ENCODE measurements at regions not wholly inside any gene's neighbourhood (a gene's known extent, or its start where the extent isn't known, plus 50 kb on each side); places are given as distances from the start of the nearest gene placed in this dataset.

- Mint-ChIP-seq H3K36me3 (ENCODE audit: low read depth) (no peaks in the 10 kb centered on the region), H3K27me3 (ENCODE audit: low read depth) (no peaks in the 10 kb centered on the region), H3K4me3 (no peak overlapping the region), H3K4me1 (peaks cover 12% of the 10 kb centered on the region), H3K9me3 (peaks cover 6% of the 10 kb centered on the region), H3K27ac (no peak overlapping the region)
- TF ChIP-seq, protein P1, sequence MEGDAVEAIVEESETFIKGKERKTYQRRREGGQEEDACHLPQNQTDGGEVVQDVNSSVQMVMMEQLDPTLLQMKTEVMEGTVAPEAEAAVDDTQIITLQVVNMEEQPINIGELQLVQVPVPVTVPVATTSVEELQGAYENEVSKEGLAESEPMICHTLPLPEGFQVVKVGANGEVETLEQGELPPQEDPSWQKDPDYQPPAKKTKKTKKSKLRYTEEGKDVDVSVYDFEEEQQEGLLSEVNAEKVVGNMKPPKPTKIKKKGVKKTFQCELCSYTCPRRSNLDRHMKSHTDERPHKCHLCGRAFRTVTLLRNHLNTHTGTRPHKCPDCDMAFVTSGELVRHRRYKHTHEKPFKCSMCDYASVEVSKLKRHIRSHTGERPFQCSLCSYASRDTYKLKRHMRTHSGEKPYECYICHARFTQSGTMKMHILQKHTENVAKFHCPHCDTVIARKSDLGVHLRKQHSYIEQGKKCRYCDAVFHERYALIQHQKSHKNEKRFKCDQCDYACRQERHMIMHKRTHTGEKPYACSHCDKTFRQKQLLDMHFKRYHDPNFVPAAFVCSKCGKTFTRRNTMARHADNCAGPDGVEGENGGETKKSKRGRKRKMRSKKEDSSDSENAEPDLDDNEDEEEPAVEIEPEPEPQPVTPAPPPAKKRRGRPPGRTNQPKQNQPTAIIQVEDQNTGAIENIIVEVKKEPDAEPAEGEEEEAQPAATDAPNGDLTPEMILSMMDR (IDR thresholded peaks at IDR 0.05; ENCODE audit: unreplicated experiment in 3 of 3): no peak
These were observed 163.0 kb upstream of the TSC22D1 start for GRCh38 chr13:44739120-44739519.

GRCh38 chr13:44738463-44738862 lies 162.3 kb upstream of the TSC22D1 start:
- H3K9me3 Mint-ChIP-seq: peaks cover under 1% of the 10 kb centered on the region
- H3K27me3 Mint-ChIP-seq (ENCODE audit: low read depth): no peaks in the 10 kb centered on the region
- H3K4me1 Mint-ChIP-seq: peaks cover 12% of the 10 kb centered on the region
- TF ChIP-seq, protein P1 (IDR thresholded peaks at IDR 0.05; ENCODE audit: unreplicated experiment in 3 of 3): no peak
- no peak overlapping the region for H3K4me3 Mint-ChIP-seq
- no peak overlapping the region for H3K27ac Mint-ChIP-seq
- H3K36me3 Mint-ChIP-seq (ENCODE audit: low read depth): no peaks in the 10 kb centered on the region

- Mint-ChIP-seq H3K9me3 (no peaks in the 10 kb centered on the region), H3K4me1 (peaks cover 12% of the 10 kb centered on the region), H3K27ac (no peak overlapping the region), H3K36me3 (ENCODE audit: low read depth) (no peaks in the 10 kb centered on the region), H3K4me3 (no peak overlapping the region), H3K27me3 (ENCODE audit: low read depth) (no peaks in the 10 kb centered on the region)
- TF ChIP-seq, protein P1 (IDR thresholded peaks at IDR 0.05; ENCODE audit: unreplicated experiment in 3 of 3): no peak
These were observed 159.7 kb upstream of the TSC22D1 start for GRCh38 chr13:44735806-44736205.

DNA sequence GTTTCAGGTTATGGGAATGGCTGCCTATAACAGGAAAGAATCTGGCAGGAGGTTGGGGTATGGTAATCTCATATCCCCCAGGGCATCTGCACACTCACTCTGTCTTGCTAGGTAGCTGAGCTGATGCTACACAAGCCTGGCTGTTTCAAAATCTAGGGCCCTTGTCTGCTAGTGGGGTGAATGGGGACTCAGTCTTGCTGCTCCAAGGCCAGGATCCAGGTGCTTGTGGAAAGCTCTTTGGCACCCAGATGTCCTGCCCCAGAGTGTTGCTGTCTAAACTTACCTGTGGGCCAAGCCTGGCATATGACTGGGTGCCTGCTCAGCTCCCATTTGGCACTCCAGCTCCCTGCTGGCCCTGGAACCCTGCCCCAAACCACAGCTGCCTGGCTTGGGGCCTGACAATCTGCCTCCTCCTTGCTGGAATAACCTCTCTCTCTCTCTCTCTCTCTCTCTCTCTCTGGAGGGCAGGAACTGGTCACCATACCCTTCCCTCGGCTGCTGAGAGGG lies 158.1 kb upstream of the TSC22D1 start:
- peaks cover 7% of the 10 kb centered on the region for H3K4me1 Mint-ChIP-seq
- peaks cover 4% of the 10 kb centered on the region for H3K27me3 Mint-ChIP-seq (ENCODE audit: low read depth)
- TF ChIP-seq, protein P1 (IDR thresholded peaks at IDR 0.05; ENCODE audit: unreplicated experiment in 3 of 3): no peak
- peak overlapping the region in 1 of 3 experiments; percentile 10 for H3K27ac Mint-ChIP-seq
- no peaks in the 10 kb centered on the region for H3K9me3 Mint-ChIP-seq
- H3K36me3 Mint-ChIP-seq (ENCODE audit: low read depth): no peaks in the 10 kb centered on the region
- no peak overlapping the region for H3K4me3 Mint-ChIP-seq

- Mint-ChIP-seq H3K36me3 (ENCODE audit: low read depth) (no peaks in the 10 kb centered on the region), H3K4me1 (peaks cover 5% of the 10 kb centered on the region), H3K4me3 (no peak overlapping the region), H3K9me3 (no peaks in the 10 kb centered on the region), H3K27me3 (ENCODE audit: low read depth) (peaks cover 4% of the 10 kb centered on the region), H3K27ac (no peak overlapping the region)
- TF ChIP-seq, protein P1 (IDR thresholded peaks at IDR 0.05; ENCODE audit: unreplicated experiment in 3 of 3): no peak
These were observed 156.5 kb upstream of the TSC22D1 start for GRCh38 chr13:44732503-44733098.

DNA sequence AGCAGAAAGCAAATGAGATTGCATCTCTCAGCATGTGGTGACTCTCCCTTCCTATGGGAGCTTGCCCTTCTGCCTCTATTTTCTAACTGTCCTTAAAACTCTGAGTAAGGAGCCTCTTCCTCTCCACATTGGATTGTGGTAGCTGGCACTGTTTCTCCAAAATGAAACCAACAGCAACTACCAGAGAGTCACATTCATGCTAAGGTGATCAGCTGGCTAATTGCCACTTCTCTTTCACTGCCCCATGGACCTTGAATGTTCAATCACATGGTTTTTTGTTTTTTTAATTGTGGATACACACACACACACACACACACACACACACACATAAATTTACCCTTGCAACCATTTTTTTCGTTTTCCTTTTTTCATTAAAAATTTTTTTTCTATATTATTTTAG lies 154.7 kb upstream of the TSC22D1 start:
- TF ChIP-seq, protein P1 (IDR thresholded peaks at IDR 0.05; ENCODE audit: unreplicated experiment in 3 of 3): no peak
- H3K9me3 Mint-ChIP-seq: no peaks in the 10 kb centered on the region
- H3K27me3 Mint-ChIP-seq (ENCODE audit: low read depth): peaks cover 4% of the 10 kb centered on the region
- H3K4me1 Mint-ChIP-seq: peaks cover 5% of the 10 kb centered on the region
- H3K4me3 Mint-ChIP-seq: no peak overlapping the region
- no peaks in the 10 kb centered on the region for H3K36me3 Mint-ChIP-seq (ENCODE audit: low read depth)
- no peak overlapping the region for H3K27ac Mint-ChIP-seq
